GM12874 (cell line): ENCODE measurements at regions not wholly inside any gene's neighbourhood (a gene's known extent, or its start where the extent isn't known, plus 50 kb on each side); places are given as distances from the start of the nearest gene placed in this dataset.

ENCODE experiments used
- TF ChIP-seq, protein P1 (sequence below): IDR thresholded peaks from 2 replicates; pipeline ENCODE4 v1.5.1; 2011; ENCODE audit warnings: low read depth, mild to moderate bottlenecking, control low read depth, low read length, moderate library complexity; ENCODE audit not compliant: insufficient read depth

DNA sequence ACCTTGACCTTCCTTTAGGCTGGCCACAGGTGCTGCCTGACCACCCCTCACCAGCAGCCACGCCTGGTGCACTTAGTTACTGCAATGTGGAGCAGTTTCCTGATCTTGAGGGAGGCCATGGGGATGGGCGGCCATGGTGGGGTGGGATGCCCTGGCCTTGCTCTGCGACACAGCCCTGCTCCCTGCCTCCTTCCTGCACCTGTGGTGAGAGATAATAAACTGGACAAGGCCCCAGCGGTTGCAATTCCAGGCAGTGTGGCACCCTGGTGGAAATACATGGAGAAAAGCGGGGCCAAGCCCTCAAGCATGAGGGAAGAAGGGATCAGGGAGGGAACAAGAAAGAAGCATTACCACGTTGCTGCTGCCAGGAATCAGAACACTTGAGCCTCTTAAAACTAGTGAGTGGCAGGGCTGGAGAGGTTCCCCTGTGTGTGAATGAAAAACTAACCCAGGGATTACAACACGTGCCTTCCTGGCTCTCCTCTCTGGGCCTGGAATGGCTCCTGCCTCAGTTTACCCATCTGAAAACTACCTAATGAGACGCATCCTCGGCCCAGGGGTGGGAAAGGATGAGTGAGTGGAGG lies 213.2 kb downstream of the LY86 start:
- TF ChIP-seq, protein P1, sequence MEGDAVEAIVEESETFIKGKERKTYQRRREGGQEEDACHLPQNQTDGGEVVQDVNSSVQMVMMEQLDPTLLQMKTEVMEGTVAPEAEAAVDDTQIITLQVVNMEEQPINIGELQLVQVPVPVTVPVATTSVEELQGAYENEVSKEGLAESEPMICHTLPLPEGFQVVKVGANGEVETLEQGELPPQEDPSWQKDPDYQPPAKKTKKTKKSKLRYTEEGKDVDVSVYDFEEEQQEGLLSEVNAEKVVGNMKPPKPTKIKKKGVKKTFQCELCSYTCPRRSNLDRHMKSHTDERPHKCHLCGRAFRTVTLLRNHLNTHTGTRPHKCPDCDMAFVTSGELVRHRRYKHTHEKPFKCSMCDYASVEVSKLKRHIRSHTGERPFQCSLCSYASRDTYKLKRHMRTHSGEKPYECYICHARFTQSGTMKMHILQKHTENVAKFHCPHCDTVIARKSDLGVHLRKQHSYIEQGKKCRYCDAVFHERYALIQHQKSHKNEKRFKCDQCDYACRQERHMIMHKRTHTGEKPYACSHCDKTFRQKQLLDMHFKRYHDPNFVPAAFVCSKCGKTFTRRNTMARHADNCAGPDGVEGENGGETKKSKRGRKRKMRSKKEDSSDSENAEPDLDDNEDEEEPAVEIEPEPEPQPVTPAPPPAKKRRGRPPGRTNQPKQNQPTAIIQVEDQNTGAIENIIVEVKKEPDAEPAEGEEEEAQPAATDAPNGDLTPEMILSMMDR = no peak

- TF ChIP-seq, protein P1 = no peak
Observed at GRCh38 chr6:6803180-6803977, 214.9 kb downstream of the LY86 start.

GRCh38 chr6:6804843-6805615 lies 216.5 kb downstream of the LY86 start:
- TF ChIP-seq, protein P1 = no peak

- TF ChIP-seq, protein P1 = no peak
Observed at GRCh38 chr6:6806844-6807518, 218.5 kb downstream of the LY86 start.

- TF ChIP-seq, protein P1 = no peak
Observed at GRCh38 chr6:6808343-6808742, 219.8 kb downstream of the LY86 start.

- TF ChIP-seq, protein P1 = no peak
Observed at GRCh38 chr6:6808915-6809314, 220.4 kb downstream of the LY86 start.

DNA sequence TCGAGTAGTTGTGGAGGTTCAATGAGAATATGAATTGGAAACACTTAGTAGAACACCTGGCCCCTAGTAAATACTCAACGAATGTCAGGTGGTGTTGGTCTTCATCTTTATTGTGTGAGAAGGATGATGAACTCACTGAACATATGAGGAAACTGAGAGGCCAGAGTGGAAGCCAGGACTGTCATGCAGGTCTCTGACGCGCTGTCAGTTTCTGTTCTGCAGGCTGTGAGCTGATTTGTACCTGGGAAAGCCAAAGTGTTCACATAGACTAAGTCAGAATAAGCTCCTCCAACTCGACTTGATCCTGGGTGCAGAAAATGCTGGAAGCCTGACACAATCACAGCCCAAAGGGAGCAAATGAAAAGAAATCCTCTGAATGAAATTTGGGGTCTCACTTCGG lies 222.2 kb downstream of the LY86 start:
- TF ChIP-seq, protein P1 = no peak
